ENCODE measurements at regions not wholly inside any gene's neighbourhood (a gene's known extent, or its start where the extent isn't known, plus 50 kb on each side); places are given as distances from the start of the nearest gene placed in this dataset.

DNA sequence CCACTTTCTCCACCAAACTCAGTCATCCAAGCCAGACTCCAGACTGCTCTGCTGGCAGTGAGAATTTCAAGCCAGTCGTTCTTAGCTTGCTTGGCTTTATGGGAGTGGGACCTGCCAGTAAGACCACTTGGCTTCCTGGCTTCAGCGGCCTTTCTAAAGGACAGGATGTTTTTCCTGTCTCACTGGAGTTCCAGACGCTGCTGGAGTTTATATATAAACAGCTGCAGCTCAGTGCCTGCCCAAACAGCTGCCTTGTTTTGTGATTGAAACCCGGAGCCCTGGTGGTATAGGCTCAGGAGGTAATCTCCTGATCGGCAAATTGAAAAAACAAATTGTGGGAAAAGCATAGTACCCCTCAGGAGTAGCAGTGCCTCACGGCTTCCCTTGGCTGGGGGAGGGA, 1165.8 kb upstream of the ADGRL3 start:
- no peak overlapping the region for H2AFZ ChIP-seq (ENCODE audit: low read length)

DNA sequence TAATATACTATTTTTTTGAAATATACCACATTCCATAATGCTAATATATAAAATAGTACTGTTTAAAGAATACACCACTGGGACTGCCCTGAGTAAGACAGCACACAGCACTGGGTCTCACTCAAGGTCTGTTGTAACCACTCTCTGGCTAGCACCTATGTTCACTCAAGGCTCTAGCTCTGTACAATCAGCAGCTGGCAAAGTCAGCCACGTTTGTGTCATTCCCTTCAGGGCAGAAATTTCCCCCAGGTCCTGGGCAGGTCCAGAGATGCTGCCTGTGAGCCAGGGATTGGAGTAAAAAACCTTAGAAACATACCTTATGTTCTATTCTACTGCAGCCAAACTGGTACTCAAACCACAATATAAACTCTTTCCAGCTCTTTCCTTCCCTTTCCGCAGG, 1160.2 kb upstream of the ADGRL3 start:
- Histone ChIP-seq H3F3A (ENCODE audit: low read depth) (no peaks in the 10 kb centered on the region), H4K20me1 (ENCODE audit: insufficient read depth, low read length, poor library complexity, severe bottlenecking) (no peaks in the 10 kb centered on the region), H3K4me3 (ENCODE audit: low read length, poor library complexity, severe bottlenecking) (no peak overlapping the region), H3K9ac (ENCODE audit: low read depth, low read length, poor library complexity, severe bottlenecking) (no peak overlapping the region), H2AFZ (ENCODE audit: low read length) (no peak overlapping the region), H3K36me3 (ENCODE audit: insufficient read depth, low read length) (no peaks in the 10 kb centered on the region), H3K4me2 (ENCODE audit: low read depth, low read length, poor library complexity, severe bottlenecking) (no peak overlapping the region), H3K9me2 (replicated peaks; ENCODE audit: low read depth, low read length) (no peaks in the 10 kb centered on the region), H3K79me2 (ENCODE audit: insufficient read depth, low read length) (no peaks in the 10 kb centered on the region), H3K27me3 (ENCODE audit: insufficient read depth, low read length, poor library complexity, severe bottlenecking) (no peaks in the 10 kb centered on the region), H3K9me3 (ENCODE audit: insufficient read depth, low read depth, low read length) (no peaks in the 10 kb centered on the region), H3K4me1 (ENCODE audit: insufficient read depth, low read length, poor library complexity, severe bottlenecking) (no peaks in the 10 kb centered on the region)
- TF ChIP-seq, protein P1, sequence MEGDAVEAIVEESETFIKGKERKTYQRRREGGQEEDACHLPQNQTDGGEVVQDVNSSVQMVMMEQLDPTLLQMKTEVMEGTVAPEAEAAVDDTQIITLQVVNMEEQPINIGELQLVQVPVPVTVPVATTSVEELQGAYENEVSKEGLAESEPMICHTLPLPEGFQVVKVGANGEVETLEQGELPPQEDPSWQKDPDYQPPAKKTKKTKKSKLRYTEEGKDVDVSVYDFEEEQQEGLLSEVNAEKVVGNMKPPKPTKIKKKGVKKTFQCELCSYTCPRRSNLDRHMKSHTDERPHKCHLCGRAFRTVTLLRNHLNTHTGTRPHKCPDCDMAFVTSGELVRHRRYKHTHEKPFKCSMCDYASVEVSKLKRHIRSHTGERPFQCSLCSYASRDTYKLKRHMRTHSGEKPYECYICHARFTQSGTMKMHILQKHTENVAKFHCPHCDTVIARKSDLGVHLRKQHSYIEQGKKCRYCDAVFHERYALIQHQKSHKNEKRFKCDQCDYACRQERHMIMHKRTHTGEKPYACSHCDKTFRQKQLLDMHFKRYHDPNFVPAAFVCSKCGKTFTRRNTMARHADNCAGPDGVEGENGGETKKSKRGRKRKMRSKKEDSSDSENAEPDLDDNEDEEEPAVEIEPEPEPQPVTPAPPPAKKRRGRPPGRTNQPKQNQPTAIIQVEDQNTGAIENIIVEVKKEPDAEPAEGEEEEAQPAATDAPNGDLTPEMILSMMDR (conservative IDR thresholded peaks at IDR 0.05; ENCODE audit: low read length), result no peak
- no peak for TF ChIP-seq EZH2phosphoT487 (IDR thresholded peaks at IDR 0.05; ENCODE audit: borderline replicate concordance)

More for the DNA sequence above, 1165.8 kb upstream of the ADGRL3 start:
- Histone ChIP-seq H4K20me1 (ENCODE audit: insufficient read depth, low read length, poor library complexity, severe bottlenecking) (no peaks in the 10 kb centered on the region), H3K9me3 (ENCODE audit: insufficient read depth, low read depth, low read length) (no peaks in the 10 kb centered on the region), H3K4me2 (ENCODE audit: low read depth, low read length, poor library complexity, severe bottlenecking) (no peak overlapping the region), H3K4me1 (ENCODE audit: insufficient read depth, low read length, poor library complexity, severe bottlenecking) (no peaks in the 10 kb centered on the region), H3K79me2 (ENCODE audit: insufficient read depth, low read length) (no peaks in the 10 kb centered on the region), H3K9ac (ENCODE audit: low read depth, low read length, poor library complexity, severe bottlenecking) (no peak overlapping the region), H3K36me3 (ENCODE audit: insufficient read depth, low read length) (no peaks in the 10 kb centered on the region), H3K27me3 (ENCODE audit: insufficient read depth, low read length, poor library complexity, severe bottlenecking) (no peaks in the 10 kb centered on the region), H3K9me2 (replicated peaks; ENCODE audit: low read depth, low read length) (no peaks in the 10 kb centered on the region), H3K4me3 (ENCODE audit: low read length, poor library complexity, severe bottlenecking) (no peak overlapping the region), H3F3A (ENCODE audit: low read depth) (no peaks in the 10 kb centered on the region)
- TF ChIP-seq EZH2phosphoT487 (IDR thresholded peaks at IDR 0.05; ENCODE audit: borderline replicate concordance), result no peak
- TF ChIP-seq, protein P1 (conservative IDR thresholded peaks at IDR 0.05; ENCODE audit: low read length), result no peak

DNA sequence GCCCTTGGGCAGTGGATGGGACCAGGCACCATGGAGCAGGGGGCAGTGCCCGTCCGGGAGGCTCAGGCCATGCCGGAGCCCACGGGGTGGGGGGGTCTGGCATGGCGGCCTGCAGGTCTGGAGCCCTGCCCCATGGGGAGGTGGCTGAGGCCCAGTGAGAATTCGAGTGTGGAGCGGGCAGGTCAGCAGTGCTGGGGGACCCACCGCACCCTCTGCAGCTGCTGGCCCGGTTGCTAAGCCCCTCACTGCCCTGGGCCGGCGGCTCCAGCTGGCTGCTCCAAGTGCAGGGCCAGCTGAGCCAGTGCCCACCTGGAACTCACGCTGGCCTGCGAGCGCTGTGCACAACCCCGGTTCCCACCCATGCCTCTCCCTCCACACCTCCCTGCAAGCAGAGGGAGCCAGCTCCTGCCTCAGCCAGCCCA, 1157.9 kb upstream of the ADGRL3 start:
- Histone ChIP-seq H3K4me2 (ENCODE audit: low read depth, low read length, poor library complexity, severe bottlenecking) (no peak overlapping the region), H3K4me3 (ENCODE audit: low read length, poor library complexity, severe bottlenecking) (no peak overlapping the region), H3K79me2 (ENCODE audit: insufficient read depth, low read length) (no peaks in the 10 kb centered on the region), H3K36me3 (ENCODE audit: insufficient read depth, low read length) (no peaks in the 10 kb centered on the region), H3K9me2 (replicated peaks; ENCODE audit: low read depth, low read length) (no peaks in the 10 kb centered on the region), H3K9me3 (ENCODE audit: insufficient read depth, low read depth, low read length) (no peaks in the 10 kb centered on the region), H3K4me1 (ENCODE audit: insufficient read depth, low read length, poor library complexity, severe bottlenecking) (no peaks in the 10 kb centered on the region), H2AFZ (ENCODE audit: low read length) (no peak overlapping the region), H3K9ac (ENCODE audit: low read depth, low read length, poor library complexity, severe bottlenecking) (no peak overlapping the region), H3F3A (ENCODE audit: low read depth) (no peaks in the 10 kb centered on the region), H4K20me1 (ENCODE audit: insufficient read depth, low read length, poor library complexity, severe bottlenecking) (no peaks in the 10 kb centered on the region), H3K27me3 (ENCODE audit: insufficient read depth, low read length, poor library complexity, severe bottlenecking) (no peaks in the 10 kb centered on the region)
- TF ChIP-seq, protein P1 (conservative IDR thresholded peaks at IDR 0.05; ENCODE audit: low read length), result no peak
- TF ChIP-seq EZH2phosphoT487 (IDR thresholded peaks at IDR 0.05; ENCODE audit: borderline replicate concordance), result no peak
